ENCODE measurements at regions not wholly inside any gene's neighbourhood (a gene's known extent, or its start where the extent isn't known, plus 50 kb on each side); places are given as distances from the start of the nearest gene placed in this dataset.

- no peak for TF ChIP-seq ZMIZ1 (IDR thresholded peaks at IDR 0.05; ENCODE audit: low read depth in 2 of 2, low read length in 2 of 2)
Observed at GRCh38 chrX:25561190-25561589, 545.4 kb upstream of the ARX start (continued).

GRCh38 chrX:25573631-25574030, 557.9 kb upstream of the ARX start:
- H3K9me1 ChIP-seq (ENCODE audit: control insufficient read depth, insufficient read depth, low read length), result no peaks in the 10 kb centered on the region
- no peak for FAIRE-seq
- intact Hi-C loops (cut with micrococcal nuclease) (no loop called here), in situ Hi-C loops (cut with MboI) (no loop called here)
- no peak overlapping the region for H3K27ac ChIP-seq (ENCODE audit: extremely low read depth, low read depth, low read length)
- DNase-seq (ENCODE audit: extremely low read depth in 1 of 4, low spot score in 3 of 4), result no peak
- ChIA-PET CTCF (ENCODE audit: low intra/inter-chr PET ratio) (no interaction called here), POLR2A (no interaction called here)
- no peaks in the 10 kb centered on the region for H3K4me1 ChIP-seq (replicated peaks in 1 of 2; ENCODE audit: control insufficient read depth in 2 of 2, insufficient read depth in 2 of 2, low read length in 2 of 2)
- no peaks in the 10 kb centered on the region for H3K79me2 ChIP-seq (ENCODE audit: control insufficient read depth, insufficient read depth, low read length)
- no peak for ATAC-seq
- no TSS peak for BruUV-seq (replicated peaks)
- H2AFZ ChIP-seq (ENCODE audit: low read depth, low read length), result no peak overlapping the region
- H3K27me3 ChIP-seq (ENCODE audit: control insufficient read depth in 2 of 2, insufficient read depth in 2 of 2, low read length in 2 of 2), result no peaks in the 10 kb centered on the region
- H3K4me2 ChIP-seq (ENCODE audit: insufficient read depth, low read length), result no peak overlapping the region
- no peaks in the 10 kb centered on the region for H4K20me1 ChIP-seq (replicated peaks; ENCODE audit: control insufficient read depth, insufficient read depth, low read length)
- H3K4me3 ChIP-seq, result no peak overlapping the region
- no peak overlapping the region for H3K9ac ChIP-seq (ENCODE audit: insufficient read depth in 1 of 2, low read depth in 2 of 2, low read length in 2 of 2)
- H3K9me3 ChIP-seq (replicated peaks; ENCODE audit: control insufficient read depth, insufficient read depth, low read depth, low read length), result no peaks in the 10 kb centered on the region
- H3K36me3 ChIP-seq (ENCODE audit: control insufficient read depth, insufficient read depth, low read length), result no peaks in the 10 kb centered on the region
- TF ChIP-seq SMAD4 (CRISPR knock-in tag; conservative IDR thresholded peaks at IDR 0.05), result no peak
- TF ChIP-seq HDAC2 (IDR thresholded peaks at IDR 0.05), result no peak
- TF ChIP-seq CEBPB (tag; IDR thresholded peaks at IDR 0.05), result no peak
- no peak for TF ChIP-seq CEBPZ (IDR thresholded peaks at IDR 0.05; ENCODE audit: borderline replicate concordance, low read depth, low read length)
- no peak for TF ChIP-seq MAZ (CRISPR knock-in tag; conservative IDR thresholded peaks at IDR 0.05 in 1 of 2, IDR thresholded peaks at IDR 0.05 in 1 of 2)
- no peak for TF ChIP-seq BCL6 (CRISPR knock-in tag; IDR thresholded peaks at IDR 0.05)
- TF ChIP-seq CSDE1 (IDR thresholded peaks at IDR 0.05), result no peak
- TF ChIP-seq CBX5 (IDR thresholded peaks at IDR 0.05; ENCODE audit: borderline replicate concordance, low read depth), result no peak
- no peak for TF ChIP-seq ATF6 (CRISPR knock-in tag; IDR thresholded peaks at IDR 0.05)
- no peak for TF ChIP-seq RB1 (IDR thresholded peaks at IDR 0.05; ENCODE audit: low read depth)

All from K562 (cell line).